ENCODE measurements at regions not wholly inside any gene's neighbourhood (a gene's known extent, or its start where the extent isn't known, plus 50 kb on each side); places are given as distances from the start of the nearest gene placed in this dataset.
"Not testable (repeated sequence)": the region's sequence is repeated elsewhere in the genome, so short reads cannot be mapped to it uniquely, and the experiment has no call there.

DNA sequence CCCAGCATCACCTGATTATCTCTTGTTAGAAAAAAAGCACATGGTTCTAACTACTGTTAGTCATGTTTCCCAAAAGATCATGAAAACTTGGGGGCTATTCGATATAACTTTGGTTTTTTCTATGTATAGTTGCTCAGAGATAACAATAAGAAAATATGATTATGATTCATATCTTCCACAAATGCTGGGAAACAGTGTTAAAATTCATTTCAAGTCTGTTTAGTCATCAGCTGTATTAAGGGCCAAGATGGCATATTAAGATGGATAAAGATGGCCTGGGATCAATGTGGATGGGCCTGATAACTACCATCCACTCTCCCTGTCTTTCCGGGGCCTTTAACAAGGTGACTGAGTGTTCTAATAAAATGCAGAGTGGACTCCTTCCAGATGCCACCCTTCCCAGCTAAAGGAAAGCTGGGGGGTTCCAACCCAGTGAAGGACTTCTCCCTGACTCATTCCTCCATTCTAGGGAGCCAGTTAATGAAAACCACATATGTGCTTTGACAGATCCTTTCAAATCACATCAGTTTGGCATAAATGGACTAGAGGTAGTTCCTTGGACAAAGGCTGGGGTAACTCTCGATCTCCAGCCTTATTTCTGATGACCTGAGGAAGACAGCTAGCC, 221.6 kb downstream of the VAPA start:
- DNase-seq (ENCODE audit: low read depth in 4 of 4, low spot score in 2 of 4) = no peak

DNA sequence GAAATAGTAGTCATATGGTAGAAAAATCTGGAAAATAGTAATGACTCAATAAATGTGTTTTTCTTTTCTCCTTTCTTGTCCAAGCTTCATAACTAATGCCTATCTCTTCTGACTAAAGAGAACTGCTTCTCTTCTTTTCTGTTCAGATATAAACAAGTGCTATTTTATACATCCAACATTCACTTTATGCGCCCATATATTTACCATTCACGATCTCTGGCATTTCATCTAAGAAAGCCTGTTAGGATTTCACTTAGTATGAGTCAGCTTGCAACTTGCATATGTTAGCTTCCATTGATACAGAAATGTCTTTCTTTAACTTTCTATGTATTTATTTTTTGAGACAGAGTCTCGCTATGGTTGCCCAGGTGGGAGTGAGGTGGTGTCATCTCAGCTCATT, 224.9 kb downstream of the VAPA start:
- no peak for DNase-seq (ENCODE audit: low read depth in 4 of 4, low spot score in 2 of 4)

GRCh38 chr18:10139783-10140410, 226.1 kb downstream of the VAPA start:
- no peak for DNase-seq (ENCODE audit: low read depth in 4 of 4, low spot score in 2 of 4)

- no peak for DNase-seq (ENCODE audit: low read depth in 4 of 4, low spot score in 2 of 4)
Observed at GRCh38 chr18:10140461-10141282, 226.9 kb downstream of the VAPA start.

DNA sequence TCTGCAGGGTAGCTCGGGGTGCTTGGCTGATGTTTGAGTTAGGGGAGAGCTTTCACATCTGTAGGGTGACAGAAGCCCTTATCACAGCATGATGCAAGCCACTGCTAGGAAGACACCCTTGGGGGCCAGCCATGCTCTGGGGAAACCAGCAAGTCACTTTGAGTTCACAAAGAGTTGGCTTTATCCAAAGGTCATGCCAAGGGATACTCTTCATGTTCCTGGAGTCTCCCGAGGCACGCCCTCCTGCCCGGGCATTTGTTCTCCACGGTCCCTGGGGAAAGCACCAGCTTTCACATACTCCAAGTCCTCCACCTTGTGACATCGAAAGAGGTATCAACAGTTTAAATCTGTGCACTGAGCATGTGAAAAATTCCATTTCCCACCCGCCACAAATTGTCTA, 227.7 kb downstream of the VAPA start:
- no peak for DNase-seq (ENCODE audit: low read depth in 4 of 4, low spot score in 2 of 4)

DNA sequence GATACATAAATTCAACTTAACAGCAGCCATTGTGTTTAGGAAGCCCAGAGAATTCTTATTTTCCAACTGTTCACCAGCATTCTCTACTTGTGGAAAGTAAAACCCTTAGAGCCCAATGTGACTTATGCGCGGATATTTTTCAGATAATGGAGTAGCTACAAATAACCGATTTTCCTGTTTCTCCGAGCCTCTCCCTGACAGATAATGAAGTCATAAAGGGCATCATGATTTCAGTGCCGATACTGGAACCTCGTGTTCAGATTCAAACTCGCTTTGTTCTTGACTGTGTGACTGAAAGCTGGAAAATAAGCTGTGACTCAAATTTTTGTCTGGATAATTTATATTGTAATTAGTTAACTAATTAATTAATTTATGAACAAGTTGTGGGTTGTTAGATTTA, 228.2 kb downstream of the VAPA start:
- DNase-seq (ENCODE audit: low read depth in 4 of 4, low spot score in 2 of 4) = no peak

GRCh38 chr18:10142496-10143160, 228.8 kb downstream of the VAPA start:
- DNase-seq (ENCODE audit: low read depth in 4 of 4, low spot score in 2 of 4) = no peak

DNA sequence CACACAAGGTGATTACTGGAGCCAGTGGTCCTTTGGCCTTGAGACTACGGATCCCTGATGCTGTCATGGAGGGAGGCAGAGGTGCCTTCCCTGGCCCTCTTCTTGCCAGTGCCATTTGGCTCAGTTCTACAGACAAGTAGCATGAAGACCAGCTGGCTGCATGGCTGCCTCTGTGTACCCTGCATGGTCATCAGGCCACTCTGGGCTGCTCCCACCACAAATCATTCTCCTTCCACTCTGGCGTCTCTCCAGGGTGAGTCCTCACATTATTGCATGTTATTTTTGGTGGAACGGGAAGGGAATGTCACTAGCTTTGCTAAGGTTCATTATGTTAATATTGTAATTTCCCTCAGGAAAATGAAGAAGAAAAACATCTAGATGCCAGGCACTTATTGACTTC, 229.8 kb downstream of the VAPA start:
- DNase-seq (ENCODE audit: low read depth in 4 of 4, low spot score in 2 of 4) = no peak

DNA sequence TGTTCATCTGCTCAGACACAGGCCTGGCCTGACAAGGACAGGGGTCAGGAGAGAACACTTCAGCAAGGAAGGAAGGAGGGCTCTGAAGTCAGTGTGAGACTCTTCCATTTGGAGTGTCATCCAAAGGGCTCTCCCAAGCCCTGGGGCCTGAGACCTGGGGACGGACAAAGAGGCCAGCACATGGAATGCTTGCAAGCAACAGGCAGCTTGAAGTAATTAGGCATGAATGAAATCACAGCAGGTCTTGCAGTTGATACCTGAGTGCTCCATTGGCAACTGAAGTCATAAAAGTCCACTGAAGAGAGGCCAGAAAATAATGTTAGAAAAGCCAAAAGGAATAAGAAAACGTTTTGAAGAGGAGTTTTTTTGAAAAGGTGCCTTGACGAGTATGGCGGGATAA, 231.7 kb downstream of the VAPA start:
- no peak for DNase-seq (ENCODE audit: low read depth in 4 of 4, low spot score in 2 of 4)

DNA sequence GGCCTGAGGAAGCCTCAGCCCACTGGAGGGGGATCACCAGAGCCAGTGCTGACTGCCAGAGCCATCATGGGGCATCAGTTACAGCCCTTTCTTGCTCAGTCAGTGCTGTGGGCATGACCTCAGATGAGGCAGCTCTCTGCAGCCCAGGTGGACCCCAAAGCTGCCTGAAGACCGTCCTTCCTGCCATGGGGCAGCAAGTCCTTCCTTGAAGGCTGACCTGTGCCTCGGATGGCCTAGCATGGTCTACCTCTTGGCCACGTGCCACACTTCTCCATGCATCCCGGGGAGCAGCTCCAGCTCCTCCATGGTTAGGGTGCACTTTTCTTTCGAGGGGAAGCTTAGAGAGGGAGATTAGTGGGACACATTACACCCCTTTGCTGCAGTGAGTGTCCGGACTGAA, 233.4 kb downstream of the VAPA start:
- DNase-seq (ENCODE audit: low read depth in 4 of 4, low spot score in 2 of 4) = no peak

- no peak for DNase-seq (ENCODE audit: low read depth in 4 of 4, low spot score in 2 of 4)
Observed at GRCh38 chr18:10147752-10148151, 233.9 kb downstream of the VAPA start.

DNA sequence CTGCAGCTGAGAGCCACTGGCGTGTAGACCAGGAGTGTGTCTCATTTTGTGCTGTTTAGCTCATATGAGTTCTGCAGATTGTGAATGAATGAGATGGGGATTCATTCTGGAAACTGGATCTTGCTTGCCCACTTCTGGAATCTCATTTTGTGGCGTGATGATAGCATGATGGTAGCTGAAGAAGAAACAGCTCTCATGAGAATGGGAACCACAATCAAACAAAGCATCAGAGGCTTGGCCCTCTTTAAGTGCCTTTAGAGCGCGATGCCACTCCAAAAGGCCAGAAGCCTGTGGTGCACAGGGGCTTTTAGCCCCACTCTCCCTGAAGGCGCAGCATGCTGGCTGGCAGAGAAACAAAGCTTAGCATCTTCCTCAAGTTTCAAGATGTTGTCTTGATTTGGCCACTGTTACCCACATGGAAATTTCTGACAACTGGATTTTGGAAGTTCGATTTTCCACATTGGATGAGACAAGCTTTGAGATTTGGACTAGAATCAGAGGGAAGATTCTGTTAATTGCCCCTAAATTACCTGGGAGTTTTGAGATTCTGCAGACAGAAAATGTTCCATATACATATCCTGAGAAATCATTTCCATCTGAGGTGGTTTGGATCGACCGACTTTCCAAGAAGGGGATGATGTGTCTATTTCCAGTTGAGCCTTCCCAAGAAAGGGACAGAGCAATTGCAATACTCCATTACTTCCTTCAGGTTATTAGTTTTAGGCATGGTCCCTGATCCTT, 234.5 kb downstream of the VAPA start:
- DNase-seq (ENCODE audit: low read depth in 4 of 4, low spot score in 2 of 4) = no peak

DNA sequence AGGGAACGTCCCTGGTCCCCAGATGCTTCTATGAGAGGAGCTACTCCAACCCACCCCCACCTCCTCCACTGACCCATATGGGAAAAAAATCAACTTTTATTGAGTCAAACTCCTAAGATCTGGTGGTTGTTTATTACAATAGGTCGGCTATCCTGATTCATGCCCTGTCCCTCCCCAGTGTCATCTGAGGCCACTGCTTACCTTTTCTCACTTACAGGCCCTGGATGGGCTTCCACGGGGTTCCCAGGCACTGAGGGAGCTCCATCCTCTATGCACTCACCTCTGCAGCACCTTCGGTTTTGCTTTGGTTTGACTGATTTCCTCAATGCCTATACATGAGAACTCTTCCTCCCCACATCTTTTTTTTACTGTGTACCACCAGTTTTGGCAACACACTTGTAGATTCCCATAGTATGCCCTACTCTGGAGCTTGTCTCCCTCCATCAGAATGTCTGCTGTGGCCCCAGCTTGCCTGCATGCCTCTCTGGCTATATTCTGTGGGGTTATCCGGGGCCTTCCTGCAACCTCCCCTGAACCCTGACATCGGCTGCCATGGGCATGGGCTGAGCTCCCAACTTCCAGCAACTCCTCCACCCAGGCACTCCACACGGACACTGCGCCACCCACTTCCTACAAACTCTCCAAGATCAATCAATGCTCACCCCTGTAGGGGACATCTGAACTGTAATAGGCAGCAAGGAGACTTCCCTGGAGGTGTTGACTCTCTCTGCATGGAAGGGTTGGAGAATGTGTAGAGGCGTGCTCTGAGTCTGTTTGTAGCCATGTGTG, 236.1 kb downstream of the VAPA start:
- DNase-seq (ENCODE audit: low read depth in 4 of 4, low spot score in 2 of 4) = no peak

DNA sequence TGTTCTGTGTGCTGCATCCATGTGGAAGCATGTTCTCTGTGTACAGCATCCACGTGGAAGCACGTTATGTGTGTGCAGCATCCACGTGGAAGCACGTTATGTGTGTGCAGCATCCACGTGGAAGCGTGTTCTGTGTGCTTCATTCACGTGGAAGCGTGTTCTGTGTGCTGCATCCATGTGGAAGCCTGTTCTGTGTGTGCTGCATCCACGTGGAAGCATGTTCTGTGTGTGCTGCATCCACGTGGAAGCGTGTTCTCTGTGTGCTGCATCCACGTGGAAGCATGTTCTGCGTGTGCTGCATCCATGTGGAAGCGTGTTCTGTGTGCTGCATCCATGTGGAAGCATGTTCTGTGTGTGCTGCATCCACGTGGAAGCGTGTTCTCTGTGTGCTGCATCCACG, 236.8 kb downstream of the VAPA start:
- DNase-seq (ENCODE audit: low read depth in 4 of 4, low spot score in 2 of 4) = not testable (repeated sequence)

DNA sequence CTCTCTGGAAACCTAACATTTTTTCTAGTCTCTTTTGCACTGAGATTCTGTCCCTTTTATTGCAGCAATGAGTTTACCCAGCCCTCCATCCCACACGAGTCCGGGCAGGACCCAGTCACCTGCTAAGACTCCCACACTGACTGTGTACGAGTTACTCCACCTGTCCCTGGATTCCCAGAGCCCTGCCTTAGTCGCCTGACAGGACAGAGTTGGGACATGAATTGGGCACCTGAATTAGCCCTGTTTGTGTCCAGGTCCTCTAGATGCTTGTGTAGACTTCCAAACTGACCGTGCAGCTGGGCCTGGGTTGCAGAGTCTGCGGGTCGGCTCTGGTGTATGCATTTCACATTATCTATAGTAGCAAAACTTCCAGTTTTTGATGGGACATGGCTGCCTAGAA, 238.7 kb downstream of the VAPA start:
- no peak for DNase-seq (ENCODE audit: low read depth in 4 of 4, low spot score in 2 of 4)

GRCh38 chr18:10153924-10154752, 240.3 kb downstream of the VAPA start:
- no peak for DNase-seq (ENCODE audit: low read depth in 4 of 4, low spot score in 2 of 4)

- DNase-seq (ENCODE audit: low read depth in 4 of 4, low spot score in 2 of 4) = no peak
Observed at GRCh38 chr18:10157706-10158105, 243.9 kb downstream of the VAPA start.

DNA sequence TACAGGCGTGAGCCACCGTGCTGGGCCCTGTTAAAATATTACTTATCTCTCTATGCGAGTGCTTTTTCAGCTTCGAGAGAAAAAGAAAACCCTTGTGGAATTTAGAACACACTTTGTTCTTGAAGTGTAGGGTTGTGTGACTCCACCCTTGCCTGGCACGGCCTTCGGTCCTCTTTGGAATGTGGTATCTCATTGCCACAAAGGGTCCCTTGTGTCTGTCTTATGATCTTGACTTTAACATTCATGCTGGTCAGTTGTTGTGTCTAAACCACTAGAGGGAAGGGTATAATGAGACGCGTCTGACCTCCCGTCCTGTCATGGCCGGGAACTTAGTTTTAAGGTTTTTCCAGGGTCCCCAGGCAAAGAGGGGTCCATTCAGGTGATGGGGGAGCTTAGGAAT, 246.4 kb downstream of the VAPA start:
- DNase-seq (ENCODE audit: low read depth in 4 of 4, low spot score in 2 of 4) = no peak

- DNase-seq (ENCODE audit: low read depth in 4 of 4, low spot score in 2 of 4) = no peak
Observed at GRCh38 chr18:10161315-10161714, 247.5 kb downstream of the VAPA start.

Data from left renal cortex interstitium (tissue), 4 donors.